Cerebellar cortex (tissue), 1 donor: ENCODE measurements at regions not wholly inside any gene's neighbourhood (a gene's known extent, or its start where the extent isn't known, plus 50 kb on each side); places are given as distances from the start of the nearest gene placed in this dataset.

Experiments used
- DNase-seq: peaks from one replicate; pipeline ENCODE4 v3.0.0-alpha.2; 2015; ENCODE audit warnings: low spot score

- no peak for DNase-seq
Measured at GRCh38 chr17:71276079-71276478, 844.7 kb upstream of the SOX9 start.

GRCh38 chr17:71283486-71283885 is 837.3 kb upstream of the SOX9 start:
- no peak for DNase-seq

GRCh38 chr17:71284032-71284755 is 836.6 kb upstream of the SOX9 start:
- no peak for DNase-seq

GRCh38 chr17:71286625-71287024 is 834.2 kb upstream of the SOX9 start:
- DNase-seq, result no peak

- DNase-seq, result no peak
Measured at GRCh38 chr17:71287071-71287823, 833.6 kb upstream of the SOX9 start.

- no peak for DNase-seq
Measured at GRCh38 chr17:71292006-71292405, 828.8 kb upstream of the SOX9 start.

GRCh38 chr17:71296005-71296404 is 824.8 kb upstream of the SOX9 start:
- no peak for DNase-seq

GRCh38 chr17:71301063-71301462 is 819.8 kb upstream of the SOX9 start:
- DNase-seq, result no peak

- DNase-seq, result no peak
Measured at GRCh38 chr17:71302721-71303549, 817.9 kb upstream of the SOX9 start.

- DNase-seq, result no peak
Measured at GRCh38 chr17:71304498-71305158, 816.2 kb upstream of the SOX9 start.

GRCh38 chr17:71313866-71314265 is 807.0 kb upstream of the SOX9 start:
- no peak for DNase-seq

GRCh38 chr17:71315568-71315967 is 805.3 kb upstream of the SOX9 start:
- DNase-seq, result no peak

- no peak for DNase-seq
Measured at GRCh38 chr17:71316176-71316897, 804.5 kb upstream of the SOX9 start.

GRCh38 chr17:71320009-71320796 is 800.6 kb upstream of the SOX9 start:
- no peak for DNase-seq

- no peak for DNase-seq
Measured at GRCh38 chr17:71325117-71325516, 795.7 kb upstream of the SOX9 start.

GRCh38 chr17:71325886-71326285 is 794.9 kb upstream of the SOX9 start:
- DNase-seq, result no peak

- DNase-seq, result no peak
Measured at GRCh38 chr17:71327376-71328059, 793.3 kb upstream of the SOX9 start.

GRCh38 chr17:71329310-71330098 is 791.3 kb upstream of the SOX9 start:
- DNase-seq, result no peak

- DNase-seq, result no peak
Measured at GRCh38 chr17:71330099-71330375, 790.8 kb upstream of the SOX9 start.
